HepG2 (cell line): ENCODE measurements at regions not wholly inside any gene's neighbourhood (a gene's known extent, or its start where the extent isn't known, plus 50 kb on each side); places are given as distances from the start of the nearest gene placed in this dataset.
A peak's percentile ranks its signal among the peaks of the same experiment; 100 is the strongest.

Source experiments
- HIVEP1 ChIP-seq: sonication (generic); formaldehyde crosslinking; IDR thresholded peaks from 2 replicates; pipeline ENCODE4 v1.4.0; 2020; ENCODE audit warnings: mild to moderate bottlenecking, missing genetic modification reagents
- SKIL ChIP-seq: sonication (generic); formaldehyde crosslinking; IDR thresholded peaks from 2 replicates; pipeline ENCODE4 v1.8.0; 2022; ENCODE audit warnings: missing genetic modification reagents, mild to moderate bottlenecking, moderate library complexity, borderline replicate concordance
- THRA ChIP-seq: sonication (generic); formaldehyde crosslinking; IDR thresholded peaks from 2 replicates; pipeline ENCODE4 v1.4.0; 2020; ENCODE audit warnings: missing genetic modification reagents, borderline replicate concordance
- ZNF780A ChIP-seq: sonication (generic); formaldehyde crosslinking; IDR thresholded peaks from 2 replicates; pipeline ENCODE4 v1.8.0; 2022; ENCODE audit warnings: mild to moderate bottlenecking, missing genetic modification reagents, moderate library complexity
- TF ChIP-seq, protein P1 (sequence below): sonication (generic); formaldehyde crosslinking; IDR thresholded peaks from 2 replicates; pipeline ENCODE4 v1.4.0; 2020; ENCODE audit warnings: missing genetic modification reagents
- TF ChIP-seq, protein P2 (sequence below): sonication (generic); formaldehyde crosslinking; IDR thresholded peaks from 2 replicates; pipeline ENCODE4 v1.4.0; 2020; ENCODE audit warnings: missing genetic modification reagents, borderline replicate concordance

DNA sequence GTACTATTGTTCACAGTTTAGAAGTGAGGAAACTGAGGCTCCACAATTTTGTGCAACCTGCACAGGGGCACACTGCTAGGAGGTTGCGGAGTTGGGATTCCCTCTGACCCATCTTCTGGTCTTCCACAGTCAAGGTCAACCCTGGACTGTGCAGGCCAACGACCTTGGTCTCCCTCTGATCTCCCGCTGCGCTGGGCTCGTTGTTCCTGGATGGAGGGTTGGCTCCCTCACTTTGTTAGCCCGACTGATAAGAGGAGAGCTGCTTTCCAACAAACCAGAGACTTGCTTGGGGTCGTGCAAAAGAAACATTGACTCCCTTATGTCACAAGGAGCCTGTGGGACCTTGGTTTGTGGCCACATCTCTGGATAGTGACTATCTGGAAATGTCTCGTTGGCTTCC lies 187.6 kb downstream of the MYCN start (continued):
- TF ChIP-seq, protein P1, sequence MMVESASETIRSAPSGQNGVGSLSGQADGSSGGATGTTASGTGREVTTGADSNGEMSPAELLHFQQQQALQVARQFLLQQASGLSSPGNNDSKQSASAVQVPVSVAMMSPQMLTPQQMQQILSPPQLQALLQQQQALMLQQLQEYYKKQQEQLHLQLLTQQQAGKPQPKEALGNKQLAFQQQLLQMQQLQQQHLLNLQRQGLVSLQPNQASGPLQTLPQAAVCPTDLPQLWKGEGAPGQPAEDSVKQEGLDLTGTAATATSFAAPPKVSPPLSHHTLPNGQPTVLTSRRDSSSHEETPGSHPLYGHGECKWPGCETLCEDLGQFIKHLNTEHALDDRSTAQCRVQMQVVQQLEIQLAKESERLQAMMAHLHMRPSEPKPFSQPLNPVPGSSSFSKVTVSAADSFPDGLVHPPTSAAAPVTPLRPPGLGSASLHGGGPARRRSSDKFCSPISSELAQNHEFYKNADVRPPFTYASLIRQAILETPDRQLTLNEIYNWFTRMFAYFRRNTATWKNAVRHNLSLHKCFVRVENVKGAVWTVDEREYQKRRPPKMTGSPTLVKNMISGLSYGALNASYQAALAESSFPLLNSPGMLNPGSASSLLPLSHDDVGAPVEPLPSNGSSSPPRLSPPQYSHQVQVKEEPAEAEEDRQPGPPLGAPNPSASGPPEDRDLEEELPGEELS: 0 out of 2 replicates have a peak, but pooled peaks have one; percentile 15
- TF ChIP-seq HIVEP1 (CRISPR knock-in tag) (peak; percentile 69; the same call in 1 of the 2 replicates), THRA (CRISPR knock-in tag) (0 out of 2 replicates have a peak, but pooled peaks have one; percentile 24), ZNF780A (no peak), SKIL (CRISPR knock-in tag) (peak; percentile 78)
- TF ChIP-seq, protein P2, sequence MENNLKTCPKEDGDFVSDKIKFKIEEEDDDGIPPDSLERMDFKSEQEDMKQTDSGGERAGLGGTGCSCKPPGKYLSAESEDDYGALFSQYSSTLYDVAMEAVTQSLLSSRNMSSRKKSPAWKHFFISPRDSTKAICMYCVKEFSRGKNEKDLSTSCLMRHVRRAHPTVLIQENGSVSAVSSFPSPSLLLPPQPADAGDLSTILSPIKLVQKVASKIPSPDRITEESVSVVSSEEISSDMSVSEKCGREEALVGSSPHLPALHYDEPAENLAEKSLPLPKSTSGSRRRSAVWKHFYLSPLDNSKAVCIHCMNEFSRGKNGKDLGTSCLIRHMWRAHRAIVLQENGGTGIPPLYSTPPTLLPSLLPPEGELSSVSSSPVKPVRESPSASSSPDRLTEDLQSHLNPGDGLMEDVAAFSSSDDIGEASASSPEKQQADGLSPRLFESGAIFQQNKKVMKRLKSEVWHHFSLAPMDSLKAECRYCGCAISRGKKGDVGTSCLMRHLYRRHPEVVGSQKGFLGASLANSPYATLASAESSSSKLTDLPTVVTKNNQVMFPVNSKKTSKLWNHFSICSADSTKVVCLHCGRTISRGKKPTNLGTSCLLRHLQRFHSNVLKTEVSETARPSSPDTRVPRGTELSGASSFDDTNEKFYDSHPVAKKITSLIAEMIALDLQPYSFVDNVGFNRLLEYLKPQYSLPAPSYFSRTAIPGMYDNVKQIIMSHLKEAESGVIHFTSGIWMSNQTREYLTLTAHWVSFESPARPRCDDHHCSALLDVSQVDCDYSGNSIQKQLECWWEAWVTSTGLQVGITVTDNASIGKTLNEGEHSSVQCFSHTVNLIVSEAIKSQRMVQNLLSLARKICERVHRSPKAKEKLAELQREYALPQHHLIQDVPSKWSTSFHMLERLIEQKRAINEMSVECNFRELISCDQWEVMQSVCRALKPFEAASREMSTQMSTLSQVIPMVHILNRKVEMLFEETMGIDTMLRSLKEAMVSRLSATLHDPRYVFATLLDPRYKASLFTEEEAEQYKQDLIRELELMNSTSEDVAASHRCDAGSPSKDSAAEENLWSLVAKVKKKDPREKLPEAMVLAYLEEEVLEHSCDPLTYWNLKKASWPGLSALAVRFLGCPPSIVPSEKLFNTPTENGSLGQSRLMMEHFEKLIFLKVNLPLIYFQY (CRISPR knock-in tag): no peak
